ENCODE measurements at regions not wholly inside any gene's neighbourhood (a gene's known extent, or its start where the extent isn't known, plus 50 kb on each side); places are given as distances from the start of the nearest gene placed in this dataset.

DNA sequence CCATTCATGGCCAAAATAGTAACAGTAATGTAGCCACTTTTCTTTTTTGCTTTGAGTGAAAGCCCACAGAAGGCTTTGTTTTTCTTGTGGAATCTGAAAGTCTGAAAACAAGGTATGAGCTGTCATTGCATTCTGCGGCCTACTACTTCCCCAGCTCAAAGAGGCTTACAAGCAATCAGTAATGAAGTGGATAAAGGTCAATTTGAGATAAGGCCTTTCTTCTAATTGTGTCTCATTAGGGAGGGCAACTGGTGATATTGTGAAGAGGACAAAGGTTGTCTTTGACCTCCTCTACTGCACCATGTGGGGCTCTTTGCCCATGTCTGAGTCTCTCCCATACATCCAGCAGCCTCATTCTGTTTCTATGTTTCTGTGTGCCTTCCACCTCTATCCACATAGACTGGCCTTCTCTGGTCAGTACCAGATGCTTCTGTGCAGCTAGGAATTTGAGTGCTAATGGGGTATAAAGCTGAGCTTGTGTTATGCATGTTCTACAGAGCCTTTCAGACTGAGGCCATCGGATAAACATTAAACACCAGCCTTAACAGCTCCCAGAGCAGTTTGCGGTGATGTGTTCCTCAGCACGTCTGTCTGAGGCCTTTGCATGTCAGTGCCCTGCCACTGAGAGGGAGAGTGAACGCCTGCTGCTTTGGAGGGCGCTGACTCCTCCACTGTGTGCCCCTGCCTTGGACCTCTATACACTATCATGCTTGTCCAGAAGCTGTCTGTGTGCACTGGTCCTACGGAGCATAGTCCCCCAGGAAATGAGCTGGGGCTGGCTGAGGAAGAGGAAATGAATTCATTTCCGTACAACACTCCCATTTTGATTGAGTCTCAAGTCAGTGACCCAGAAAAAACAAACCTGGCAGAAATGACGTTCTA lies 80.2 kb downstream of the SH2D1A start:
- DNase-seq (ENCODE audit: extremely low read depth in 1 of 4, low spot score in 3 of 4) = no peak
- ChIA-PET CTCF (ENCODE audit: low intra/inter-chr PET ratio) (no interaction called here), POLR2A (interaction anchor here (0.6 to 1.3 kb wide), 2 partner anchors 12 to 450 kb away, joined by 3 to 4 read pairs; no protein-coding TSS in a partner anchor)
- in situ Hi-C loops (cut with MboI) = no loop called here
- WGBS (ENCODE audit: insufficient coverage, low coverage, missing lambda C conversion rate) = 24% methylated on average over 9 of the region's 9 CpGs
- no peak overlapping the region for H3K4me3 ChIP-seq
- BruUV-seq (replicated peaks) = no TSS peak
- H3K4me2 ChIP-seq (ENCODE audit: insufficient read depth, low read length) = no peak overlapping the region
- H3K27ac ChIP-seq (ENCODE audit: extremely low read depth, low read depth, low read length) = no peak overlapping the region
- H4K20me1 ChIP-seq (replicated peaks; ENCODE audit: control insufficient read depth, insufficient read depth, low read length) = no peaks in the 10 kb centered on the region
- FAIRE-seq = no peak
- H3K9me1 ChIP-seq (ENCODE audit: control insufficient read depth, insufficient read depth, low read length) = no peaks in the 10 kb centered on the region
- H3K79me2 ChIP-seq (ENCODE audit: control insufficient read depth, insufficient read depth, low read length) = no peaks in the 10 kb centered on the region
- ATAC-seq = no peak
- H3K4me1 ChIP-seq (replicated peaks in 1 of 2; ENCODE audit: control insufficient read depth in 2 of 2, insufficient read depth in 2 of 2, low read length in 2 of 2) = no peaks in the 10 kb centered on the region
- TF ChIP-seq HDGF (IDR thresholded peaks at IDR 0.05) (no peak), ZZZ3 (IDR thresholded peaks at IDR 0.05) (no peak), TCF7L2 (IDR thresholded peaks at IDR 0.05; ENCODE audit: low read depth, low read length) (no peak), KDM1A (IDR thresholded peaks at IDR 0.05) (no peak), HDAC6 (IDR thresholded peaks at IDR 0.05; ENCODE audit: low read depth, low read length) (no peak), POLR2A (conservative IDR thresholded peaks at IDR 0.05) (no peak), SAFB (IDR thresholded peaks at IDR 0.05; ENCODE audit: borderline replicate concordance, low read depth, low read length) (no peak), ZNF57 (CRISPR knock-in tag; IDR thresholded peaks at IDR 0.05) (no peak), PRMT5 (CRISPR knock-in tag; IDR thresholded peaks at IDR 0.05) (no peak)
- TF ChIP-seq, protein P1, sequence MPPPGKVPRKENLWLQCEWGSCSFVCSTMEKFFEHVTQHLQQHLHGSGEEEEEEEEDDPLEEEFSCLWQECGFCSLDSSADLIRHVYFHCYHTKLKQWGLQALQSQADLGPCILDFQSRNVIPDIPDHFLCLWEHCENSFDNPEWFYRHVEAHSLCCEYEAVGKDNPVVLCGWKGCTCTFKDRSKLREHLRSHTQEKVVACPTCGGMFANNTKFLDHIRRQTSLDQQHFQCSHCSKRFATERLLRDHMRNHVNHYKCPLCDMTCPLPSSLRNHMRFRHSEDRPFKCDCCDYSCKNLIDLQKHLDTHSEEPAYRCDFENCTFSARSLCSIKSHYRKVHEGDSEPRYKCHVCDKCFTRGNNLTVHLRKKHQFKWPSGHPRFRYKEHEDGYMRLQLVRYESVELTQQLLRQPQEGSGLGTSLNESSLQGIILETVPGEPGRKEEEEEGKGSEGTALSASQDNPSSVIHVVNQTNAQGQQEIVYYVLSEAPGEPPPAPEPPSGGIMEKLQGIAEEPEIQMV (tag; conservative IDR thresholded peaks at IDR 0.05; ENCODE audit: low read depth) = no peak
- TF ChIP-seq, protein P2, sequence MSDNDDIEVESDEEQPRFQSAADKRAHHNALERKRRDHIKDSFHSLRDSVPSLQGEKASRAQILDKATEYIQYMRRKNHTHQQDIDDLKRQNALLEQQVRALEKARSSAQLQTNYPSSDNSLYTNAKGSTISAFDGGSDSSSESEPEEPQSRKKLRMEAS (CRISPR knock-in tag; IDR thresholded peaks at IDR 0.05) = no peak
- no peaks in the 10 kb centered on the region for H3K9me3 ChIP-seq (replicated peaks; ENCODE audit: control insufficient read depth, insufficient read depth, low read depth, low read length)
- H3K36me3 ChIP-seq (ENCODE audit: control insufficient read depth, insufficient read depth, low read length) = no peaks in the 10 kb centered on the region
- intact Hi-C loops (cut with micrococcal nuclease) = no loop called here
- no peak overlapping the region; the same call in 1 of the 2 replicates for H2AFZ ChIP-seq (ENCODE audit: low read depth, low read length)
- H3K9ac ChIP-seq (ENCODE audit: insufficient read depth in 1 of 2, low read depth in 2 of 2, low read length in 2 of 2) = no peak overlapping the region
- no peaks in the 10 kb centered on the region for H3K27me3 ChIP-seq (ENCODE audit: control insufficient read depth in 2 of 2, insufficient read depth in 2 of 2, low read length in 2 of 2)

Measured in K562 (cell line).